SU-DHL-6 (cell line): ENCODE measurements at regions not wholly inside any gene's neighbourhood (a gene's known extent, or its start where the extent isn't known, plus 50 kb on each side); places are given as distances from the start of the nearest gene placed in this dataset.

Experiments used
- EZH2phosphoT487 ChIP-seq: fragments of 200-600 bp; sonication (generic), shearing (Covaris generic); conservative IDR thresholded peaks from 2 replicates; pipeline ENCODE4 v1.6.1; 2018; ENCODE audit warnings: mild to moderate bottlenecking, antibody characterized with exemption, low read length, moderate library complexity, mixed read lengths
- TF ChIP-seq, protein P1 (sequence below): fragments of 200-600 bp; sonication (generic); IDR thresholded peaks from one replicate; pipeline ENCODE4 v1.5.1; 2017; ENCODE audit warnings: antibody characterized with exemption, mild to moderate bottlenecking, low read length, moderate library complexity; ENCODE audit not compliant: insufficient read depth, poor library complexity, severe bottlenecking

DNA sequence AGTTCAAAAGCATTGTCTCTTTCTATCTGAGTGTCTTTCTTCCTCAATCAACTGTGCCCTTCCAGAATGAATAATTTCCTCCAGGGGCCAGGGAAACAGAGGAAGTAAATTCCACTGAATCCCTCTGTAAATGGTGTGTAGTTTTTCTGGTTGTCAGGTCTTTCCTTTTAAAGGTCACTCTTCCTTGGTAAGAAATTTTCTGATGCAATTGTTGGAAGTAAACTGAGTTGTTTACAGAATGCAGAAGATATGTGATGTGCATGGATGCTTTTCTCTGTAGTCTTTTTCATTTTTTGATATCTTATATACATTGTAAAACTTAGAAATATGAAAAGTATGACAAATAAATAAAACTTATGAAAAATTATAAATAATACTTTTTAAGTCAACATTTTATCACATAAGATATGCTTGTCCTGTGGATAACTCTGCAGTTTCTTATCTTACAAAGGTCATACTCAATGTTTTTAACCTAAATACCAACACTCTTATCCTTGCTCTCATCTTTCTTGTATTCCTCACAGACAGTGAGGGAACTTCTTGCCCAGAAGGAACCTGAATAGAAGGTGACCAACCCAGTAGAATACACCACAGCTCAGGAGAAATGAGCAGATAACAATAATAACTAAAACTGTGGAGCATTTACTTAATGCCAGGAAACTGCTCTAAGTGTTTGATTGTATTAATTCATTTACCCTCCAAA is 234.5 kb downstream of the METTL4 start:
- TF ChIP-seq, protein P1, sequence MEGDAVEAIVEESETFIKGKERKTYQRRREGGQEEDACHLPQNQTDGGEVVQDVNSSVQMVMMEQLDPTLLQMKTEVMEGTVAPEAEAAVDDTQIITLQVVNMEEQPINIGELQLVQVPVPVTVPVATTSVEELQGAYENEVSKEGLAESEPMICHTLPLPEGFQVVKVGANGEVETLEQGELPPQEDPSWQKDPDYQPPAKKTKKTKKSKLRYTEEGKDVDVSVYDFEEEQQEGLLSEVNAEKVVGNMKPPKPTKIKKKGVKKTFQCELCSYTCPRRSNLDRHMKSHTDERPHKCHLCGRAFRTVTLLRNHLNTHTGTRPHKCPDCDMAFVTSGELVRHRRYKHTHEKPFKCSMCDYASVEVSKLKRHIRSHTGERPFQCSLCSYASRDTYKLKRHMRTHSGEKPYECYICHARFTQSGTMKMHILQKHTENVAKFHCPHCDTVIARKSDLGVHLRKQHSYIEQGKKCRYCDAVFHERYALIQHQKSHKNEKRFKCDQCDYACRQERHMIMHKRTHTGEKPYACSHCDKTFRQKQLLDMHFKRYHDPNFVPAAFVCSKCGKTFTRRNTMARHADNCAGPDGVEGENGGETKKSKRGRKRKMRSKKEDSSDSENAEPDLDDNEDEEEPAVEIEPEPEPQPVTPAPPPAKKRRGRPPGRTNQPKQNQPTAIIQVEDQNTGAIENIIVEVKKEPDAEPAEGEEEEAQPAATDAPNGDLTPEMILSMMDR, result no peak
- no peak for TF ChIP-seq EZH2phosphoT487
